ENCODE measurements at regions not wholly inside any gene's neighbourhood (a gene's known extent, or its start where the extent isn't known, plus 50 kb on each side); places are given as distances from the start of the nearest gene placed in this dataset.

GRCh38 chr11:105204636-105205035 is 65.1 kb upstream of the CARD18 start:
- H3K27me3 ChIP-seq (ENCODE audit: control insufficient read depth, insufficient read depth, low read length) = no peaks in the 10 kb centered on the region
- DNase-seq (ENCODE audit: low read depth) = no peak
- TF ChIP-seq CTCF (IDR thresholded peaks at IDR 0.05; ENCODE audit: insufficient read depth, low read length, poor library complexity, severe bottlenecking) = no peak
- H3K4me3 ChIP-seq (ENCODE audit: low read depth, low read length) = no peak overlapping the region
- no peaks in the 10 kb centered on the region for H3K36me3 ChIP-seq (ENCODE audit: control insufficient read depth, insufficient read depth, low read length)

- TF ChIP-seq CTCF (IDR thresholded peaks at IDR 0.05; ENCODE audit: insufficient read depth, low read length, poor library complexity, severe bottlenecking) = no peak
- no peaks in the 10 kb centered on the region for H3K27me3 ChIP-seq (ENCODE audit: control insufficient read depth, insufficient read depth, low read length)
- H3K4me3 ChIP-seq (ENCODE audit: low read depth, low read length) = no peak overlapping the region
- H3K36me3 ChIP-seq (ENCODE audit: control insufficient read depth, insufficient read depth, low read length) = no peaks in the 10 kb centered on the region
- DNase-seq (ENCODE audit: low read depth) = no peak
These were observed 64.1 kb upstream of the CARD18 start for GRCh38 chr11:105203569-105204240.

GRCh38 chr11:105202844-105203548 is 63.4 kb upstream of the CARD18 start:
- H3K36me3 ChIP-seq (ENCODE audit: control insufficient read depth, insufficient read depth, low read length) = no peaks in the 10 kb centered on the region
- no peak overlapping the region for H3K4me3 ChIP-seq (ENCODE audit: low read depth, low read length)
- DNase-seq (ENCODE audit: low read depth) = peak; percentile 44
- TF ChIP-seq CTCF (IDR thresholded peaks at IDR 0.05; ENCODE audit: insufficient read depth, low read length, poor library complexity, severe bottlenecking) = no peak
- H3K27me3 ChIP-seq (ENCODE audit: control insufficient read depth, insufficient read depth, low read length) = no peaks in the 10 kb centered on the region

- DNase-seq (ENCODE audit: low read depth) = no peak
- no peaks in the 10 kb centered on the region for H3K36me3 ChIP-seq (ENCODE audit: control insufficient read depth, insufficient read depth, low read length)
- H3K4me3 ChIP-seq (ENCODE audit: low read depth, low read length) = no peak overlapping the region
- TF ChIP-seq CTCF (IDR thresholded peaks at IDR 0.05; ENCODE audit: insufficient read depth, low read length, poor library complexity, severe bottlenecking) = no peak
- no peaks in the 10 kb centered on the region for H3K27me3 ChIP-seq (ENCODE audit: control insufficient read depth, insufficient read depth, low read length)
These were observed 62.9 kb upstream of the CARD18 start for GRCh38 chr11:105202422-105202821.

- no peak overlapping the region for H3K4me3 ChIP-seq (ENCODE audit: low read depth, low read length)
- no peaks in the 10 kb centered on the region for H3K27me3 ChIP-seq (ENCODE audit: control insufficient read depth, insufficient read depth, low read length)
- TF ChIP-seq CTCF (IDR thresholded peaks at IDR 0.05; ENCODE audit: insufficient read depth, low read length, poor library complexity, severe bottlenecking) = no peak
- no peak for DNase-seq (ENCODE audit: low read depth)
- no peaks in the 10 kb centered on the region for H3K36me3 ChIP-seq (ENCODE audit: control insufficient read depth, insufficient read depth, low read length)
These were observed 61.6 kb upstream of the CARD18 start for GRCh38 chr11:105201166-105201565.

Measured in kidney epithelial cell (primary cell).